ENCODE measurements at regions not wholly inside any gene's neighbourhood (a gene's known extent, or its start where the extent isn't known, plus 50 kb on each side); places are given as distances from the start of the nearest gene placed in this dataset.
"Not testable (repeated sequence)": the region's sequence is repeated elsewhere in the genome, so short reads cannot be mapped to it uniquely, and the experiment has no call there.

GRCh38 chr13:22871231-22871630, 309.5 kb upstream of the SGCG start:
- DNase-seq: no peak

GRCh38 chr13:22874839-22875238, 305.9 kb upstream of the SGCG start:
- no peak for DNase-seq

- no peak for DNase-seq
Measured at GRCh38 chr13:22877421-22877820, 303.4 kb upstream of the SGCG start.

GRCh38 chr13:22880741-22881720, 299.7 kb upstream of the SGCG start:
- no peak for DNase-seq

GRCh38 chr13:22881721-22882608, 298.8 kb upstream of the SGCG start:
- DNase-seq: not testable (repeated sequence)

- DNase-seq: no peak
Measured at GRCh38 chr13:22883262-22883840, 297.4 kb upstream of the SGCG start.

GRCh38 chr13:22883956-22884355, 296.8 kb upstream of the SGCG start:
- DNase-seq: no peak

- DNase-seq: not testable (repeated sequence)
Measured at GRCh38 chr13:22886061-22886460, 294.7 kb upstream of the SGCG start.

- not testable (repeated sequence) for DNase-seq
Measured at GRCh38 chr13:22889376-22889775, 291.4 kb upstream of the SGCG start.

GRCh38 chr13:22893204-22893603, 287.6 kb upstream of the SGCG start:
- DNase-seq: peak; percentile 56

- peak; percentile 31 for DNase-seq
Measured at GRCh38 chr13:22893777-22894176, 287.0 kb upstream of the SGCG start.

- no peak for DNase-seq
Measured at GRCh38 chr13:22897571-22898314, 283.0 kb upstream of the SGCG start.

GRCh38 chr13:22900416-22900951, 280.3 kb upstream of the SGCG start:
- DNase-seq: not testable (repeated sequence)

- no peak for DNase-seq
Measured at GRCh38 chr13:22903301-22903700, 277.5 kb upstream of the SGCG start.

GRCh38 chr13:22903925-22904324, 276.9 kb upstream of the SGCG start:
- DNase-seq: no peak

GRCh38 chr13:22915442-22916082, 265.2 kb upstream of the SGCG start:
- peak; percentile 63 for DNase-seq

GRCh38 chr13:22916276-22916675, 264.5 kb upstream of the SGCG start:
- not testable (repeated sequence) for DNase-seq

GRCh38 chr13:22925881-22926747, 254.7 kb upstream of the SGCG start:
- peak; percentile 55 for DNase-seq

GRCh38 chr13:22926748-22927400, 253.9 kb upstream of the SGCG start:
- DNase-seq: no peak

GRCh38 chr13:22927845-22928244, 252.9 kb upstream of the SGCG start:
- not testable (repeated sequence) for DNase-seq
